Vagina (tissue), 2 donors: ENCODE measurements at regions not wholly inside any gene's neighbourhood (a gene's known extent, or its start where the extent isn't known, plus 50 kb on each side); places are given as distances from the start of the nearest gene placed in this dataset.

ENCODE experiments used
- DNase-seq, 2 donors: peaks; one replicate each; pipeline ENCODE4 v3.0.0-alpha.2; 2017; ENCODE audit errors: extremely low spot score in 2 of 2
- H3K27ac ChIP-seq: fragments of 200-600 bp; sonication (generic); one replicate; pipeline ENCODE4 v1.5.1; 2019
- H3K27me3 ChIP-seq: fragments of 200-600 bp; sonication (generic); one replicate; pipeline ENCODE4 v1.5.1; 2019
- H3K36me3 ChIP-seq, 2 donors: fragments of 200-600 bp; sonication (generic); one replicate each; pipeline ENCODE4 v1.5.1; 2017 to 2019
- H3K4me1 ChIP-seq: fragments of 200-600 bp; sonication (generic); one replicate; pipeline ENCODE4 v1.5.1; 2019
- H3K4me3 ChIP-seq, 2 donors: fragments of 200-600 bp; sonication (generic); 1 replicate in 1 of 2; 2 replicates in 1 of 2; pipeline ENCODE4 v1.5.1; 2016 to 2019
- H3K9me3 ChIP-seq: fragments of 200-600 bp; sonication (generic); one replicate; pipeline ENCODE4 v1.5.1; 2019
- POLR2A ChIP-seq, 2 donors: fragments of 450-650 bp; IDR thresholded peaks; one replicate each; pipeline ENCODE4 v1.6.1; 2017; ENCODE audit warnings: antibody characterized with exemption in 2 of 2, mild to moderate bottlenecking in 2 of 2, moderate library complexity in 2 of 2
- POLR2AphosphoS5 ChIP-seq, 2 donors: sonication (generic); formaldehyde crosslinking; IDR thresholded peaks; one replicate each; pipeline ENCODE4 v1.9.0; 2017; ENCODE audit warnings: antibody characterized with exemption in 2 of 2, mild to moderate bottlenecking in 2 of 2, low read depth in 1 of 2; ENCODE audit not compliant: insufficient read depth in 1 of 2
- intact Hi-C: fragments of 100-400 bp; cut with DNase I; formaldehyde crosslinking; loops from one replicate; pipeline ENCODE4 v1.15.1; 2023
- TF ChIP-seq, protein P1 (sequence below), 3 experiments: fragments of 450-650 bp in 2 of 3; fragments of 200-600 bp in 1 of 3; sonication (generic) in 1 of 3; IDR thresholded peaks; one replicate each; pipeline ENCODE4 v1.5.1; 2017 to 2019; ENCODE audit warnings: antibody characterized with exemption in 3 of 3, mild to moderate bottlenecking in 2 of 3, moderate library complexity in 2 of 3

DNA sequence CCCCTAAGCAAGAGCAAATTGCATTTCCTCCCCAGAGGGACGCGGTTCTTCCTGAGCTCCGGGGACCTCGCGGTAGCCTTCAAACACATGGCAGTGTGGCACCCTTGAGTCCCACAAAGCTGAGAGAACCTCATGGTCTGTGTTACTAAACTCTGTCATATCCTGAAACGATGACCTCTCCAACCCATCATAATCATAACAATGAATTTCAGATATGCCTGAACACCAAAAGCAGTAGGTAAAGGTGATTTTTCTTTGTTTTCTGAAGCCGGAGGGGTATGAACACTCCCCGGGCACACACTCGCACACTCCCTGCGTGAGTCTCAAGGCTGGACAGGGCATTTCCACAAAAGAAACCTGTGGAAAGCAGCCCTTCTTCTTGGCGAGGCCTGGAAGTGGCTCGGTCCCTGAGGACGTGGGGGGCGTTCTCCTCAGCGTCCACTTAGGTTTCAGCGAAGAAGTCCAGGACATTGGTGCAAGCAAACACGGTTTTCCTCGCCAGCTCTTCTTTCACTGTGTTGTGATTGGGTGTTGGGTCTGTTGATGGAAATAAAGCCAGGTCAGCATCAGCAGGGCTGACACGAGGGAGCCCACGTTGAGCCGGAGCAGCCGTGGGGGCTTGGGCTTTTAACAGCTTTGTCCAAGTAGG, 183.4 kb downstream of the ERMARD start:
- Histone ChIP-seq H3K27me3 (no peaks in the 10 kb centered on the region), H3K27ac (no peak overlapping the region), H3K36me3 (no peaks in the 10 kb centered on the region), H3K4me3 (no peak overlapping the region), H3K4me1 (no peaks in the 10 kb centered on the region), H3K9me3 (no peaks in the 10 kb centered on the region)
- TF ChIP-seq, protein P1, sequence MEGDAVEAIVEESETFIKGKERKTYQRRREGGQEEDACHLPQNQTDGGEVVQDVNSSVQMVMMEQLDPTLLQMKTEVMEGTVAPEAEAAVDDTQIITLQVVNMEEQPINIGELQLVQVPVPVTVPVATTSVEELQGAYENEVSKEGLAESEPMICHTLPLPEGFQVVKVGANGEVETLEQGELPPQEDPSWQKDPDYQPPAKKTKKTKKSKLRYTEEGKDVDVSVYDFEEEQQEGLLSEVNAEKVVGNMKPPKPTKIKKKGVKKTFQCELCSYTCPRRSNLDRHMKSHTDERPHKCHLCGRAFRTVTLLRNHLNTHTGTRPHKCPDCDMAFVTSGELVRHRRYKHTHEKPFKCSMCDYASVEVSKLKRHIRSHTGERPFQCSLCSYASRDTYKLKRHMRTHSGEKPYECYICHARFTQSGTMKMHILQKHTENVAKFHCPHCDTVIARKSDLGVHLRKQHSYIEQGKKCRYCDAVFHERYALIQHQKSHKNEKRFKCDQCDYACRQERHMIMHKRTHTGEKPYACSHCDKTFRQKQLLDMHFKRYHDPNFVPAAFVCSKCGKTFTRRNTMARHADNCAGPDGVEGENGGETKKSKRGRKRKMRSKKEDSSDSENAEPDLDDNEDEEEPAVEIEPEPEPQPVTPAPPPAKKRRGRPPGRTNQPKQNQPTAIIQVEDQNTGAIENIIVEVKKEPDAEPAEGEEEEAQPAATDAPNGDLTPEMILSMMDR (IDR thresholded peaks at IDR 0.05), result no peak
- TF ChIP-seq POLR2A (IDR thresholded peaks at IDR 0.05), result no peak
- no peak for TF ChIP-seq POLR2AphosphoS5 (IDR thresholded peaks at IDR 0.05; ENCODE audit: insufficient read depth in 1 of 2, low read depth in 1 of 2)
- DNase-seq, result peak in 1 of 2 donors; percentile 58
- intact Hi-C loops, result no loop called here

DNA sequence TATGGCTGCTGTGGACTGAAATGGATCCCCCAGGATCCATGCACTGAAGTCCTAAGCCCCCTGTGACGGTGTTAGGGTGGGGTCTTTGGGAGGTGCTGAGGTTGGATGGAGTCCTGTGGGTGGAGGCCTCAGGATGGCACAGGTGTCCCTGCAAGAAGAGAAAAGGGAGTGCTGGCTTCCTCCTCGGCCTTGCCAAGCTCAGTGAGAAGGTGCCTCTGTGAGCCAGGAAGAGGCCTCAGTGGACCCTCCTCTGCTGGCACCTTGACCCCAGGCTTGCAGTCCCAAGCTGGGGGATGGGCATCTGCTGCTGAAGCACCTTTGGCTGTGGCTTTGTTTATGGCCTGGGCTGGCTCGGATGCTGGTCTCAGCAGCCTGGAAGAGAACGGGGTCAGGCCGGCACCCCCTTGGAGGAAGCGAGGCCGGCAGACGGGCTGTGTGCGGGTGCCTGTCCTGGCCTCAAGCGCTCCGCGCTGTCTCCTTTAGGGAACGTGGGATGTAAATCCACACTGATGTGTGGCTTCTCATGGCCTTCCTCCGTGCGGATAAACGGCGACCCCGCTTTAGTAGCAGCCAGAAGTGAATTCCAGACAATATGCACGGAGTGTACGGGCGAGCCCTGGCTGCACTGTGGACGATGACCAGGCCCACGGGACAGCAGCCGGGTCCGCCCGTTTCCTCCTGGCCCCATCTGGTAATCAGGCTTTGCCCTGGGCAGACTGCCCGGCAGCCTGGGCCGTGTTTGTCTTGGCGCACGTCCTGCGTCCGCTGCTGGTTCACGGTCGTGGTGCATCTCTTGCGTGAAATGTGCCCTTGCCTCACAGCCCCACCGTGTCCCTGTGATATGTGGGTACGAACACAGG, 182.6 kb downstream of the ERMARD start:
- no peak overlapping the region for H3K27ac ChIP-seq
- TF ChIP-seq POLR2AphosphoS5 (IDR thresholded peaks at IDR 0.05; ENCODE audit: insufficient read depth in 1 of 2, low read depth in 1 of 2) (peak; percentile 38 to 67), POLR2A (IDR thresholded peaks at IDR 0.05) (no peak)
- intact Hi-C loops, result no loop called here
- H3K4me1 ChIP-seq, result no peaks in the 10 kb centered on the region
- peak in 1 of 2 donors; percentile 81 for DNase-seq
- no peak overlapping the region for H3K4me3 ChIP-seq
- no peaks in the 10 kb centered on the region for H3K36me3 ChIP-seq
- H3K9me3 ChIP-seq, result no peaks in the 10 kb centered on the region
- no peaks in the 10 kb centered on the region for H3K27me3 ChIP-seq

DNA sequence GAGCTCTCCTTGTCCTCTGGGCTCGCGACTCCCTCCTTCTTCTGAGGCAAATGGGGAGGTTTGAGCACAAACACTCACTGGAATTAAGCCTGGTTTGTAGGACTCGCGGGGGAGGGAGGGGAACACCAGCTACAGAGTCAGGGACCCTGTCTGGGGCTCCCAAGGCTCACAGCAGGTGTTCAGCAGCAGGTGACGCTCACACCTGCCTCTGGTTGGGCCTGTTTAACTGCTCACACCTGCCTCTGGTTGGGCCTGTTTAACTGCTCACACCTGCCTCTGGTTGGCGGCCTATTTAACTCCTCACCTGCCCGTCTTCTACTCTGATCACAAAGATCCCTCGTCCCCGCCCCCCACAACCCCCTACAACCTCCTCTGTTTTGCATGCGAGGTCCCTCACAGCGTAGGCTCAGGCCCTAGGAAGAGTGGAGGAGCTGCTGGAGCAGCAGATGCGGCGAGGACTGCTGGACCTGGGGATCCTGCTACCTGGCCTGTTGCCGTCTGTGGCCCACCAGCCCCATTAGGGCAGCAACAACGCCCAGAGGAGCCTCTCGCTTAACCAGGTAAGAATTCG, 181.9 kb downstream of the ERMARD start:
- no peaks in the 10 kb centered on the region for H3K36me3 ChIP-seq
- no peaks in the 10 kb centered on the region for H3K4me1 ChIP-seq
- DNase-seq, result peak in 1 of 2 donors; percentile 56
- intact Hi-C loops, result no loop called here
- H3K9me3 ChIP-seq, result no peaks in the 10 kb centered on the region
- H3K27me3 ChIP-seq, result no peaks in the 10 kb centered on the region
- no peak for TF ChIP-seq POLR2A (IDR thresholded peaks at IDR 0.05)
- TF ChIP-seq, protein P1 (IDR thresholded peaks at IDR 0.05), result no peak
- TF ChIP-seq POLR2AphosphoS5 (IDR thresholded peaks at IDR 0.05; ENCODE audit: insufficient read depth in 1 of 2, low read depth in 1 of 2), result no peak
- no peak overlapping the region for H3K27ac ChIP-seq
- no peak overlapping the region for H3K4me3 ChIP-seq

DNA sequence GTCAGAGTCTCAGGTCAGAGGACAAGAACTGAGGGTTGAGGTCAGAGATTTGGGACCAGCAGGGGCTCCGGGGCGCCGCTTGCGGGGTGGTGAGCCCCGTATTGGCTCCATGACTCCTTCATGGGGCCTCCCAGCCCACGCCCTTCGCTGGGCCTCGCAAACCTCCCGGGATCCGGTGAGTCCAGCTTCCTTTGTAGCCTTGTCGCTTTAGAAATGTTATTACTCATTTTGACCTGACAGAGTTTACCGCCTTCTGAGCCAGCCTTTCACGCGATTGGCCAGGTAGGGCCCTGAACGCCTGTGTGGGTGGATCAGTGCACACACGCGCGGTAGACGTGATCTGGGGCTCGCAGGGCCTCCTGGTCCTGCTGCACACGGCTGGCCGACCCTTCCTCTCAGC, 181.1 kb downstream of the ERMARD start:
- Histone ChIP-seq H3K9me3 (no peaks in the 10 kb centered on the region), H3K4me3 (no peak overlapping the region), H3K4me1 (no peaks in the 10 kb centered on the region), H3K36me3 (no peaks in the 10 kb centered on the region), H3K27ac (no peak overlapping the region), H3K27me3 (no peaks in the 10 kb centered on the region)
- intact Hi-C loops, result no loop called here
- TF ChIP-seq, protein P1 (IDR thresholded peaks at IDR 0.05), result no peak
- TF ChIP-seq POLR2A (IDR thresholded peaks at IDR 0.05), result no peak
- TF ChIP-seq POLR2AphosphoS5 (IDR thresholded peaks at IDR 0.05; ENCODE audit: insufficient read depth in 1 of 2, low read depth in 1 of 2), result no peak
- DNase-seq, result peak in 1 of 2 donors; percentile 44

DNA sequence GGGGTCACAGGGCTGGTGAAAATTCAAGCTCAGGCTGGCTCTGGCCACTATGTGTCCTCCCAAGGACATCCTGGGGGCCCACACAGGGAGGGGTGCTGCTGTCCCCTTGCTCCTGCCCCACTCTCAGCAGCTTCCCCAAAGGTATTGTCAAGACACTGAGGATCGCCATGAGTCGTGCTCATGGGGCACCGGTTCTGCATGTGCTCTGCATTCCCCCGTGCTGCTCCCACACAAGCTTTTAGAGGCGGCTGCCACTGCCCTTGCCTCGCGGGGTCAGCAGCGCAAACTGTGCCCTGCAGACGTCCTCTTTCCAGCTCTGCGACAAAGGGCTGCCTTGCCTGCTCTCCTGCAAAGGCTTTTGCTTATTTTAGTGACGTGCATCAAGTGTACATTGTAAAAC, 179.8 kb downstream of the ERMARD start:
- no peaks in the 10 kb centered on the region for H3K9me3 ChIP-seq
- no peaks in the 10 kb centered on the region for H3K36me3 ChIP-seq
- intact Hi-C loops, result no loop called here
- no peaks in the 10 kb centered on the region for H3K27me3 ChIP-seq
- TF ChIP-seq POLR2A (IDR thresholded peaks at IDR 0.05), result no peak
- no peak for TF ChIP-seq POLR2AphosphoS5 (IDR thresholded peaks at IDR 0.05; ENCODE audit: insufficient read depth in 1 of 2, low read depth in 1 of 2)
- TF ChIP-seq, protein P1 (IDR thresholded peaks at IDR 0.05), result no peak
- no peaks in the 10 kb centered on the region for H3K4me1 ChIP-seq
- H3K27ac ChIP-seq, result no peak overlapping the region
- peak in 1 of 2 donors; percentile 74 for DNase-seq
- H3K4me3 ChIP-seq, result no peak overlapping the region
